Transverse colon (tissue), 4 donors: ENCODE measurements at regions not wholly inside any gene's neighbourhood (a gene's known extent, or its start where the extent isn't known, plus 50 kb on each side); places are given as distances from the start of the nearest gene placed in this dataset.

Experiments used
- DNase-seq: peaks from one replicate; pipeline ENCODE4 v3.0.0-alpha.2; 2019
- H3K27ac ChIP-seq, 4 donors: fragments of 200-600 bp; sonication (generic); 2 replicates each; pipeline ENCODE4 v1.5.1; 2016 to 2018; ENCODE audit warnings: inconsistent platforms in 4 of 4
- H3K27me3 ChIP-seq: fragments of 200-600 bp; sonication (generic); 2 replicates; pipeline ENCODE4 v1.5.1; 2017; ENCODE audit warnings: inconsistent platforms
- H3K36me3 ChIP-seq, 4 donors: fragments of 200-600 bp; sonication (generic); 2 replicates each; pipeline ENCODE4 v1.5.1; 2017 to 2019; ENCODE audit warnings: inconsistent platforms in 4 of 4
- H3K4me1 ChIP-seq, 4 donors: fragments of 200-600 bp; sonication (generic); 2 replicates each; pipeline ENCODE4 v1.5.1; 2017 to 2020; ENCODE audit warnings: inconsistent platforms in 4 of 4
- H3K4me3 ChIP-seq, 4 donors: fragments of 200-600 bp; sonication (generic); 1 replicate in 1 of 4; 2 replicates in 3 of 4; pipeline versions ENCODE4 v1.5.1 to v1.6.1; 2017 to 2019; ENCODE audit warnings: inconsistent platforms in 4 of 4
- H3K9me3 ChIP-seq, 2 donors: fragments of 200-600 bp; sonication (generic); 2 replicates each; pipeline ENCODE4 v1.5.1; 2017 to 2019; ENCODE audit warnings: inconsistent platforms in 2 of 2
- EP300 ChIP-seq: sonication (generic); formaldehyde crosslinking; IDR thresholded peaks from one replicate; pipeline ENCODE4 v1.6.1; 2017; ENCODE audit warnings: antibody characterized with exemption, low read depth
- POLR2A ChIP-seq: fragments of 450-650 bp; IDR thresholded peaks from one replicate; pipeline ENCODE4 v1.6.1; 2016; ENCODE audit warnings: antibody characterized with exemption, mild to moderate bottlenecking, moderate library complexity
- POLR2AphosphoS5 ChIP-seq, 3 donors: sonication (generic); formaldehyde crosslinking; IDR thresholded peaks; one replicate each; pipeline ENCODE4 v1.6.1; 2016; ENCODE audit warnings: antibody characterized with exemption in 3 of 3
- WGBS, 2 donors: methylation state at CpG; one replicate each; pipeline ENCODE4 v1.1.5; 2018; ENCODE audit warnings: low coverage in 1 of 2; 5-methylcytosine and 5-hydroxymethylcytosine counted together
- in situ Hi-C, 4 donors: fragments of 200-750 bp; cut with MboI; loops; one replicate each; pipeline versions ENCODE4 v1.15.0 to v1.15.1; 2017; ENCODE audit warnings: low sequenced_read_pairs in 3 of 4, low pct_ligation_motif_present in 1 of 4, low pct_unique_long_range_greater_than_20kb in 1 of 4
- intact Hi-C: fragments of 100-400 bp; cut with DNase I; formaldehyde crosslinking; loops from one replicate; pipeline ENCODE4 v1.15.1; 2023; ENCODE audit warnings: low total_unique reads
- TF ChIP-seq, protein P1 (sequence below), 5 experiments: fragments of 200-600 bp in 3 of 5; fragments of 450-650 bp in 2 of 5; sonication (generic) in 3 of 5; IDR thresholded peaks; 1 replicate in 2 of 5; 2 replicates in 3 of 5; pipeline ENCODE4 v1.5.1; 2016 to 2017; ENCODE audit warnings: antibody characterized with exemption in 5 of 5, inconsistent platforms in 3 of 5, mild to moderate bottlenecking in 2 of 5, moderate library complexity in 1 of 5

DNA sequence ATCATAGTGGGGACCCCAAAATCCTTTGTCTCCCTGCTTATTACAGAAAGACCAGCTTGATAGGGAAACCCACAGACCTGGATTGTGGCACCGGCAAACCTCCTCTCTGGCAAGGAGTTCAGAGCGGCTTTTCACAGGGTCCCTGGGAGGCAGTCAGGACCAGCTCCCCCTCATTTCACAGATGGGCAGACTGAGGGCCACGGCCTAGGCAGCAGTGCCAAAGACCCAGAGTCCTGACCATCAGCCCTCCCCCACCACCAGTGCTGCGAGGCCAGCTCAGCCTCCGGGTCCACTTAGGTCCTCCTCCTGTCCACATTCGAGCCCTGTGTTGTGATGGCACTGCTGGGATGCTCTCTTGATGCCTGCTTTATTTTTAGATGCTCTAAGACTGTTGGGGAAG is 57.2 kb downstream of the CAMK2N1 start:
- no peak for DNase-seq
- no peaks in the 10 kb centered on the region for H3K36me3 ChIP-seq

DNA sequence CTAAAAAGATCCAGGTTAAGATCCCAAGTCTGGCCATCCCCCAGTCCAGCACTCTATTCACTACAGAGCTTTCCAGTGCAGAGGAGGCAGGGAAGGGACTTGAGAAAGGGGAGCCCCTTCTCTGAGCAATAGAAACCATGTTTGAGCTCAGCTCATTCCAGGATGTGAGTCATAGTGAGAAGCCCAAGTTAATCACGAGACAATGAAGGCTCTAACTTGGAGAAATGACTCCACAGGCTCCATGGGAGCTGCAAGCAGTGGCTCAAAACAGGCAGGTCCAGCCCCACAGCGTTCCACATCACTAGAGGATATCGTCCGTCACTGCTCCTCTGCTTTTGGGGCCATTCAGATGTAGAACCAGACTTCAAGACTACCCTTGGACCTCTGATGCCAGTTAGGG is 59.1 kb downstream of the CAMK2N1 start:
- no peak for DNase-seq

More for the DNA sequence above, 57.2 kb downstream of the CAMK2N1 start:
- Histone ChIP-seq H3K9me3 (peaks cover 0 to 9% of the 10 kb centered on the region in 2 donors), H3K4me3 (no peak overlapping the region), H3K27me3 (peaks cover 13% of the 10 kb centered on the region), H3K4me1 (no peaks in the 10 kb centered on the region), H3K27ac (no peak overlapping the region)
- in situ Hi-C loops = no loop called here
- WGBS, 2 donors = 78% methylated on average over 6 of the region's 6 CpGs; no CpG with 5 or more reads in 1 of the 2 donors
- no peak for TF ChIP-seq POLR2A
- no peak for TF ChIP-seq POLR2AphosphoS5 (IDR thresholded peaks at IDR 0.05)
- TF ChIP-seq, protein P1, sequence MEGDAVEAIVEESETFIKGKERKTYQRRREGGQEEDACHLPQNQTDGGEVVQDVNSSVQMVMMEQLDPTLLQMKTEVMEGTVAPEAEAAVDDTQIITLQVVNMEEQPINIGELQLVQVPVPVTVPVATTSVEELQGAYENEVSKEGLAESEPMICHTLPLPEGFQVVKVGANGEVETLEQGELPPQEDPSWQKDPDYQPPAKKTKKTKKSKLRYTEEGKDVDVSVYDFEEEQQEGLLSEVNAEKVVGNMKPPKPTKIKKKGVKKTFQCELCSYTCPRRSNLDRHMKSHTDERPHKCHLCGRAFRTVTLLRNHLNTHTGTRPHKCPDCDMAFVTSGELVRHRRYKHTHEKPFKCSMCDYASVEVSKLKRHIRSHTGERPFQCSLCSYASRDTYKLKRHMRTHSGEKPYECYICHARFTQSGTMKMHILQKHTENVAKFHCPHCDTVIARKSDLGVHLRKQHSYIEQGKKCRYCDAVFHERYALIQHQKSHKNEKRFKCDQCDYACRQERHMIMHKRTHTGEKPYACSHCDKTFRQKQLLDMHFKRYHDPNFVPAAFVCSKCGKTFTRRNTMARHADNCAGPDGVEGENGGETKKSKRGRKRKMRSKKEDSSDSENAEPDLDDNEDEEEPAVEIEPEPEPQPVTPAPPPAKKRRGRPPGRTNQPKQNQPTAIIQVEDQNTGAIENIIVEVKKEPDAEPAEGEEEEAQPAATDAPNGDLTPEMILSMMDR (IDR thresholded peaks at IDR 0.05) = no peak
- intact Hi-C loops = no loop called here

DNA sequence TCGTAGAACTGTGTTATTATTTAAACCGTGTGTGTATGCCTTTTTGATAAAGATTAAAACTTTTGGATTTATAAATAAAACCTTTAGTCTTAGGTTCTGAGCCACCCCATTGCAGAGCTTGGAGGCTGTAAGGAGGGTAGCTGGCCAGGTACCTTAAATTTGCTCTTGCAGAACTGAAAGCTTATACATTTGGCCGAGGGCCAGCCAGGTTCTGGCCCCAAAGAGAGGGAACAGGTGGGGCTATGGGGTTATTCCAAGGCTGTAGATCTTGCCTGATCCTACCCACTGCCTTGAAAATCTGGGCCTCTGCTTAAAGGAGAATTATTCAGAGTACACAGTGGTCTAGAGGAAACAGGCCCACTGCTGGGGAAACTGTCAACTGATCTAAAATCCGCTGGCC is 59.6 kb downstream of the CAMK2N1 start:
- WGBS, 2 donors = 69 to 73% methylated on average over 4 of the region's 4 CpGs

More for the DNA sequence above, 59.1 kb downstream of the CAMK2N1 start:
- in situ Hi-C loops = no loop called here
- WGBS, 2 donors = 56 to 59% methylated on average over 4 of the region's 4 CpGs
- no peak overlapping the region for H3K27ac ChIP-seq
- peaks cover 17% of the 10 kb centered on the region for H3K27me3 ChIP-seq
- no peaks in the 10 kb centered on the region for H3K36me3 ChIP-seq
- no peaks in the 10 kb centered on the region for H3K4me1 ChIP-seq
- H3K9me3 ChIP-seq = peaks cover 5 to 27% of the 10 kb centered on the region in 2 donors
- H3K4me3 ChIP-seq = no peak overlapping the region
- intact Hi-C loops = no loop called here
- TF ChIP-seq, protein P1 (IDR thresholded peaks at IDR 0.05) = no peak
- no peak for TF ChIP-seq EP300

DNA sequence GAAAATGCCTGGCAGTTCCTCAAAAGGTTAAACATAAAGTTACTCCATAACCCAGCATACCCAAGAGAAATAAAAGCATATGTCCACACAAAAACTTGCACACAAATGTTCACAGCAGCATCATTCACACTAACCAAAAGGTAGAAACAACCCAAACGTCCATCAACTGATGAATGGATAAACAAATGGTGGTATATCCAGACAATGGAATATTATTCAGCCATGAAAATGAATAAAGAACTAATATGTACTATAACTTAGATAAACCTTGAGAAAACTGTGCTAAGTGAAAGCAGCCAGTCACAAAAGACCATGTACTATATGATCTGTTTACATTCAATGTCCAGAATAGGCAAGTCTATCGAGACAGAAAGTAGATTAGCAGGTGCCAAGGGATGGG is 60.4 kb downstream of the CAMK2N1 start:
- Histone ChIP-seq H3K27ac (no peak overlapping the region), H3K27me3 (peaks cover 24% of the 10 kb centered on the region), H3K4me3 (no peak overlapping the region), H3K9me3 (peaks cover 5 to 30% of the 10 kb centered on the region in 2 donors), H3K4me1 (no peaks in the 10 kb centered on the region), H3K36me3 (no peaks in the 10 kb centered on the region)
- intact Hi-C loops (no loop called here), in situ Hi-C loops (no loop called here)
- WGBS, 2 donors = 38 to 40% methylated on average over 2 of the region's 2 CpGs
- no peak for DNase-seq
- no peak for TF ChIP-seq POLR2AphosphoS5 (IDR thresholded peaks at IDR 0.05)
- TF ChIP-seq, protein P1 (IDR thresholded peaks at IDR 0.05) = no peak
- no peak for TF ChIP-seq EP300
- no peak for TF ChIP-seq POLR2A

More for the DNA sequence above, 59.6 kb downstream of the CAMK2N1 start:
- H3K36me3 ChIP-seq = no peaks in the 10 kb centered on the region
- no peak for DNase-seq
- intact Hi-C loops = no loop called here
- H3K27me3 ChIP-seq = peaks cover 23% of the 10 kb centered on the region
- H3K4me3 ChIP-seq = no peak overlapping the region
- peaks cover 5 to 30% of the 10 kb centered on the region in 2 donors for H3K9me3 ChIP-seq
- TF ChIP-seq POLR2AphosphoS5 (IDR thresholded peaks at IDR 0.05) = no peak
- TF ChIP-seq, protein P1 (IDR thresholded peaks at IDR 0.05) = no peak
- no peak for TF ChIP-seq EP300
- TF ChIP-seq POLR2A = no peak
- no peak overlapping the region for H3K27ac ChIP-seq
- no peaks in the 10 kb centered on the region for H3K4me1 ChIP-seq
- in situ Hi-C loops = no loop called here
